ENCODE measurements at regions not wholly inside any gene's neighbourhood (a gene's known extent, or its start where the extent isn't known, plus 50 kb on each side); places are given as distances from the start of the nearest gene placed in this dataset.

GRCh38 chrX:23465985-23466384 is 131.3 kb downstream of the PTCHD1 start:
- ChIA-PET CTCF (no interaction called here), POLR2A (no interaction called here)
- Histone ChIP-seq H3K79me2 (ENCODE audit: control insufficient read depth, insufficient read depth, low read length) (no peaks in the 10 kb centered on the region), H3K36me3 (replicated peaks in 1 of 2; ENCODE audit: control extremely low read depth in 1 of 2, control insufficient read depth in 1 of 2, extremely low read depth in 1 of 2, insufficient read depth in 2 of 2, low read length in 1 of 2) (no peaks in the 10 kb centered on the region), H3K4me3 (ENCODE audit: control extremely low read depth in 1 of 5, extremely low read depth in 1 of 5, insufficient read depth in 1 of 5, low read depth in 2 of 5, low read length in 4 of 5) (no peak overlapping the region), H4K20me1 (ENCODE audit: control insufficient read depth, insufficient read depth, low read length, poor library complexity, severe bottlenecking) (no peaks in the 10 kb centered on the region), H3K9me3 (ENCODE audit: control extremely low read depth in 1 of 3, control insufficient read depth in 2 of 3, insufficient read depth in 1 of 3, low read length in 2 of 3) (peaks cover 0 to 4% (median 0%) of the 10 kb centered on the region in 3 donors), H2AFZ (ENCODE audit: insufficient read depth, low read depth, low read length, poor library complexity, severe bottlenecking) (no peak overlapping the region), H3K4me2 (replicated peaks; ENCODE audit: low read depth, low read length, poor library complexity, severe bottlenecking) (no peak overlapping the region), H3K4me1 (ENCODE audit: control insufficient read depth in 2 of 2, insufficient read depth in 2 of 2, low read length in 2 of 2) (no peaks in the 10 kb centered on the region), H3K27me3 (replicated peaks in 1 of 4; ENCODE audit: control extremely low read depth in 1 of 4, control insufficient read depth in 3 of 4, insufficient read depth in 4 of 4, low read length in 3 of 4) (no peaks in the 10 kb centered on the region), H3K9ac (ENCODE audit: low read length) (no peak overlapping the region), H3K27ac (ENCODE audit: low read length in 2 of 2) (no peak overlapping the region)
- Mint-ChIP-seq H3K9me3 (ENCODE audit: insufficient read depth) (peaks cover 5% of the 10 kb centered on the region), H3K4me3 (no peak overlapping the region), H3K27ac (no peak overlapping the region), H3K4me1 (no peaks in the 10 kb centered on the region), H3K27me3 (no peaks in the 10 kb centered on the region)
- TF ChIP-seq EZH2 (IDR thresholded peaks at IDR 0.05; ENCODE audit: borderline replicate concordance, insufficient read depth, low read depth, low read length, poor library complexity, severe bottlenecking): no peak
- TF ChIP-seq, protein P1, sequence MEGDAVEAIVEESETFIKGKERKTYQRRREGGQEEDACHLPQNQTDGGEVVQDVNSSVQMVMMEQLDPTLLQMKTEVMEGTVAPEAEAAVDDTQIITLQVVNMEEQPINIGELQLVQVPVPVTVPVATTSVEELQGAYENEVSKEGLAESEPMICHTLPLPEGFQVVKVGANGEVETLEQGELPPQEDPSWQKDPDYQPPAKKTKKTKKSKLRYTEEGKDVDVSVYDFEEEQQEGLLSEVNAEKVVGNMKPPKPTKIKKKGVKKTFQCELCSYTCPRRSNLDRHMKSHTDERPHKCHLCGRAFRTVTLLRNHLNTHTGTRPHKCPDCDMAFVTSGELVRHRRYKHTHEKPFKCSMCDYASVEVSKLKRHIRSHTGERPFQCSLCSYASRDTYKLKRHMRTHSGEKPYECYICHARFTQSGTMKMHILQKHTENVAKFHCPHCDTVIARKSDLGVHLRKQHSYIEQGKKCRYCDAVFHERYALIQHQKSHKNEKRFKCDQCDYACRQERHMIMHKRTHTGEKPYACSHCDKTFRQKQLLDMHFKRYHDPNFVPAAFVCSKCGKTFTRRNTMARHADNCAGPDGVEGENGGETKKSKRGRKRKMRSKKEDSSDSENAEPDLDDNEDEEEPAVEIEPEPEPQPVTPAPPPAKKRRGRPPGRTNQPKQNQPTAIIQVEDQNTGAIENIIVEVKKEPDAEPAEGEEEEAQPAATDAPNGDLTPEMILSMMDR (IDR thresholded peaks at IDR 0.05): no peak
- no CpG with 5 or more reads among the region's 2 CpGs for WGBS (ENCODE audit: insufficient coverage)
- intact Hi-C loops (cut with micrococcal nuclease): no loop called here
- no peak for ATAC-seq (ENCODE audit: low read depth)
- no peak for DNase-seq

- ChIA-PET POLR2A (no interaction called here), CTCF (no interaction called here)
- H3K9me3 Mint-ChIP-seq (ENCODE audit: insufficient read depth): peaks cover 2% of the 10 kb centered on the region
- H3K9ac ChIP-seq (ENCODE audit: low read length): no peak overlapping the region
- intact Hi-C loops (cut with micrococcal nuclease): no loop called here
- no peaks in the 10 kb centered on the region for H4K20me1 ChIP-seq (ENCODE audit: control insufficient read depth, insufficient read depth, low read length, poor library complexity, severe bottlenecking)
- no peaks in the 10 kb centered on the region for H3K27me3 ChIP-seq (replicated peaks in 1 of 4; ENCODE audit: control extremely low read depth in 1 of 4, control insufficient read depth in 3 of 4, insufficient read depth in 4 of 4, low read length in 3 of 4)
- no peak overlapping the region for H3K4me3 ChIP-seq (ENCODE audit: control extremely low read depth in 1 of 5, extremely low read depth in 1 of 5, insufficient read depth in 1 of 5, low read depth in 2 of 5, low read length in 4 of 5)
- H3K9me3 ChIP-seq (ENCODE audit: control extremely low read depth in 1 of 3, control insufficient read depth in 2 of 3, insufficient read depth in 1 of 3, low read length in 2 of 3): peaks cover 0 to 8% (median 0%) of the 10 kb centered on the region in 3 donors
- H3K4me3 Mint-ChIP-seq: no peak overlapping the region
- H3K4me2 ChIP-seq (replicated peaks; ENCODE audit: low read depth, low read length, poor library complexity, severe bottlenecking): no peak overlapping the region
- ATAC-seq (ENCODE audit: low read depth) (no peak), DNase-seq (no peak)
- H2AFZ ChIP-seq (ENCODE audit: insufficient read depth, low read depth, low read length, poor library complexity, severe bottlenecking): no peak overlapping the region
- no peaks in the 10 kb centered on the region for H3K36me3 ChIP-seq (replicated peaks in 1 of 2; ENCODE audit: control extremely low read depth in 1 of 2, control insufficient read depth in 1 of 2, extremely low read depth in 1 of 2, insufficient read depth in 2 of 2, low read length in 1 of 2)
- no peak overlapping the region for H3K27ac Mint-ChIP-seq
- no peaks in the 10 kb centered on the region for H3K4me1 Mint-ChIP-seq
- H3K4me1 ChIP-seq (ENCODE audit: control insufficient read depth in 2 of 2, insufficient read depth in 2 of 2, low read length in 2 of 2): no peaks in the 10 kb centered on the region
- H3K79me2 ChIP-seq (ENCODE audit: control insufficient read depth, insufficient read depth, low read length): no peaks in the 10 kb centered on the region
- TF ChIP-seq, protein P1 (IDR thresholded peaks at IDR 0.05): no peak
- no peak for TF ChIP-seq EZH2 (IDR thresholded peaks at IDR 0.05; ENCODE audit: borderline replicate concordance, insufficient read depth, low read depth, low read length, poor library complexity, severe bottlenecking)
- no CpG with 5 or more reads among the region's 2 CpGs for WGBS (ENCODE audit: insufficient coverage)
- no peaks in the 10 kb centered on the region for H3K27me3 Mint-ChIP-seq
- no peak overlapping the region for H3K27ac ChIP-seq (ENCODE audit: low read length in 2 of 2)
Measured at GRCh38 chrX:23478056-23478455, 143.4 kb downstream of the PTCHD1 start.
